GM23248 (cell line): ENCODE measurements at regions not wholly inside any gene's neighbourhood (a gene's known extent, or its start where the extent isn't known, plus 50 kb on each side); places are given as distances from the start of the nearest gene placed in this dataset.

Experiments
- DNase-seq: peaks from one replicate; pipeline ENCODE4 v3.0.0-alpha.2; 2015
- H2AFZ ChIP-seq: fragments of 200-600 bp; sonication (generic); 2 replicates; pipeline ENCODE4 v1.6.1; 2016; ENCODE audit warnings: antibody characterized with exemption
- H3F3A ChIP-seq: fragments of 200-600 bp; sonication (generic); 2 replicates; pipeline ENCODE4 v1.6.1; 2016; ENCODE audit warnings: mild to moderate bottlenecking, antibody characterized with exemption, mixed run types; ENCODE audit not compliant: insufficient read depth
- H3K27ac ChIP-seq: fragments of 200-600 bp; sonication (generic); 2 replicates; pipeline ENCODE4 v1.5.1; 2016; ENCODE audit warnings: mild to moderate bottlenecking
- H3K27me3 ChIP-seq: fragments of 200-600 bp; sonication (generic); replicated peaks from 2 replicates; pipeline ENCODE4 v1.6.1; 2016; ENCODE audit warnings: mild to moderate bottlenecking; ENCODE audit not compliant: insufficient read depth
- H3K36me3 ChIP-seq: fragments of 200-600 bp; sonication (generic); 2 replicates; pipeline ENCODE4 v1.6.1; 2016; ENCODE audit warnings: low read depth, mild to moderate bottlenecking
- H3K4me1 ChIP-seq: fragments of 200-600 bp; sonication (generic); 2 replicates; pipeline ENCODE4 v1.6.1; 2016; ENCODE audit warnings: mild to moderate bottlenecking; ENCODE audit not compliant: insufficient read depth
- H3K4me2 ChIP-seq: fragments of 200-600 bp; sonication (generic); one replicate; pipeline ENCODE4 v1.6.1; 2016; ENCODE audit warnings: mild to moderate bottlenecking; ENCODE audit not compliant: unreplicated experiment
- H3K4me3 ChIP-seq: fragments of 200-600 bp; sonication (generic); 2 replicates; pipeline ENCODE4 v1.5.1; 2016; ENCODE audit warnings: mild to moderate bottlenecking
- H3K79me2 ChIP-seq: fragments of 200-600 bp; sonication (generic); 2 replicates; pipeline ENCODE4 v1.6.1; 2016; ENCODE audit warnings: mild to moderate bottlenecking; ENCODE audit not compliant: insufficient read depth
- H3K9ac ChIP-seq: fragments of 200-600 bp; sonication (generic); 2 replicates; pipeline ENCODE4 v1.6.1; 2016; ENCODE audit warnings: mild to moderate bottlenecking
- H3K9me2 ChIP-seq: fragments of 200-600 bp; sonication (generic); 2 replicates; pipeline ENCODE4 v1.6.1; 2016; ENCODE audit warnings: mixed run types, mild to moderate bottlenecking, moderate library complexity; ENCODE audit not compliant: insufficient read depth
- H3K9me3 ChIP-seq: fragments of 200-600 bp; sonication (generic); one replicate; pipeline ENCODE4 v1.6.1; 2017; ENCODE audit warnings: low read depth
- H4K20me1 ChIP-seq: fragments of 200-600 bp; sonication (generic); 2 replicates; pipeline ENCODE4 v1.6.0; 2016; ENCODE audit not compliant: insufficient read depth
- EZH2 ChIP-seq: fragments of 200-600 bp; sonication (generic); IDR thresholded peaks from 2 replicates; pipeline ENCODE4 v1.6.1; 2018; ENCODE audit warnings: antibody characterized with exemption, mild to moderate bottlenecking; ENCODE audit not compliant: insufficient read depth, poor library complexity, severe bottlenecking
- EZH2phosphoT487 ChIP-seq: fragments of 200-600 bp; sonication (generic); IDR thresholded peaks from 2 replicates; pipeline ENCODE4 v1.6.1; 2018; ENCODE audit warnings: antibody characterized with exemption, moderate library complexity, mild to moderate bottlenecking, low read depth; ENCODE audit not compliant: insufficient read depth
- WGBS, 2 experiments: methylation state at CpG; one replicate each; pipeline ENCODE4 v1.1.6; 2015 to 2017; ENCODE audit warnings: low lambda C conversion rate in 2 of 2, low coverage in 1 of 2; ENCODE audit errors: missing lambda C conversion rate in 2 of 2; 5-methylcytosine and 5-hydroxymethylcytosine counted together
- in situ Hi-C: fragments of 300-500 bp; cut with MboI; formaldehyde crosslinking; loops from 2 replicates; pipeline ENCODE4 v1.15.0; 2020

DNA sequence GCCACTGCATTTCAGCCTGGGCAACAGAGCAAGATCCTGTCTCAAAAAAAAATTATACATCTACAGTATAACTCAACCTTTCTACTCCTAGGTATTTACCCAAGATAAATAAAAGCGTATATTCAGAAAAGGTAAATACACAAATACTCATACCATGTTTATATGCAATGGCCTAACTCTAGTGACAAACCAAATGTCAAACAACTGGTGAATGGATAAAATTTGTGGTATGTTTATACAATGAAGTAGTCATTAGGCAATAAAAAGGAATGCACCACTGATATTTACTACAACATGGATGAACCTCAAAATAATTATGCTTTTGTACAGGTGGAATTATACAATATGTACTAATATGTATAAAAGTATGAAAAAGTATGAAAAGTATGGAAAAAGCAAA is 174.2 kb upstream of the GORAB start:
- Histone ChIP-seq H3K4me3 (no peak overlapping the region), H3K4me1 (no peaks in the 10 kb centered on the region), H3K36me3 (no peaks in the 10 kb centered on the region), H3F3A (no peaks in the 10 kb centered on the region), H3K27me3 (no peaks in the 10 kb centered on the region), H3K9me3 (no peaks in the 10 kb centered on the region), H2AFZ (no peak overlapping the region), H4K20me1 (no peaks in the 10 kb centered on the region), H3K79me2 (no peaks in the 10 kb centered on the region), H3K9me2 (no peaks in the 10 kb centered on the region), H3K4me2 (no peak overlapping the region), H3K27ac (no peak overlapping the region), H3K9ac (no peak overlapping the region)
- WGBS, 2 experiments = 88 to 96% methylated on average over 1 of the region's 1 CpG
- TF ChIP-seq EZH2phosphoT487 (no peak), EZH2 (no peak)
- no peak for DNase-seq
- in situ Hi-C loops = no loop called here

DNA sequence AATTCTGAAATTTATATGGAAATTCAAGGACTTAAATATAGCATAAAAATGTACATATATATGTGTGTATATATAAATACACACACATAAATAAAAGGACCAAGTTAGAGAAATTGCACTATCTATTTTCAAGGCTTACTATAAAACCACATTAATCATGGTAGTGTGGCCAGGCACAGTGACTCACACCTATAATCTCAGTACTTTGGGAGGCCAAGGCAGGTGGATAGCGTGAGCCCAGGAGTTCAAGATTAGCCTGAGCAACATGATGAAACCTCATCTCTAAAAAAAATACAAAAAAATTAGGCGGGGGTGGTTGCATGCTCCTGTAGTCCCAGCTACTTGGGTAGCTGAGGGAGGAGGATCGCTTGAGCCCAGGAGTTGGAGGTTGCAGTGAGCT is 171.4 kb upstream of the GORAB start:
- H4K20me1 ChIP-seq = no peaks in the 10 kb centered on the region
- in situ Hi-C loops = no loop called here
- no peaks in the 10 kb centered on the region for H3K36me3 ChIP-seq
- no peaks in the 10 kb centered on the region for H3K79me2 ChIP-seq
- H3K9ac ChIP-seq = no peak overlapping the region
- no peaks in the 10 kb centered on the region for H3K9me2 ChIP-seq
- no peak overlapping the region for H3K4me3 ChIP-seq
- DNase-seq = no peak
- H3K9me3 ChIP-seq = no peaks in the 10 kb centered on the region
- H3K4me1 ChIP-seq = no peaks in the 10 kb centered on the region
- no peak overlapping the region for H3K27ac ChIP-seq
- 82 to 85% methylated on average over 3 of the region's 3 CpGs for WGBS, 2 experiments
- no peaks in the 10 kb centered on the region for H3F3A ChIP-seq
- no peak overlapping the region for H3K4me2 ChIP-seq
- no peak overlapping the region for H2AFZ ChIP-seq
- no peak for TF ChIP-seq EZH2phosphoT487
- no peak for TF ChIP-seq EZH2
- no peaks in the 10 kb centered on the region for H3K27me3 ChIP-seq

DNA sequence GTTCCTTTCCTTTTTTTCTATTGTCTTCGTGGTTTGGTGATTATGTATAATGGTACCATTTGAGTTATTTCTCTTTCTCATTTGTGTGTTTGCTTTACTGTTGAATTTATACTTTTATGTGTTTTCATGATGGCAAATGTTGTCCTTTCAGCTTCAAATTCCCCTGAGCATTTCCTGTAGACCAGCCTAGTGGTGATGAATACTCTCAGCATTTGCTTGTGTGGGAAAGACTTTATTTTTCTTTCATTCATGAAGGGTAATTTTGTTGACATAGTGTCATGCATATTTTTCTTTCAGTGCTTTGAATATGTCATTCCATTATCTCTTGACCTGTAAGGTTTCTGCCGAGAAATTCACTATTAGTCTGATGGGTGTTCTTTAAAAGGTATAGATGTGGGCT is 166.6 kb upstream of the GORAB start:
- 84 to 85% methylated on average over 2 of the region's 2 CpGs for WGBS, 2 experiments
- Histone ChIP-seq H3K9me3 (no peaks in the 10 kb centered on the region), H3K36me3 (no peaks in the 10 kb centered on the region), H3K9me2 (no peaks in the 10 kb centered on the region), H4K20me1 (no peaks in the 10 kb centered on the region), H3K9ac (no peak overlapping the region), H3K79me2 (no peaks in the 10 kb centered on the region), H3F3A (no peaks in the 10 kb centered on the region), H3K27ac (no peak overlapping the region), H3K4me2 (no peak overlapping the region), H3K27me3 (no peaks in the 10 kb centered on the region), H3K4me3 (no peak overlapping the region), H3K4me1 (no peaks in the 10 kb centered on the region), H2AFZ (no peak overlapping the region)
- in situ Hi-C loops = no loop called here
- no peak for DNase-seq
- TF ChIP-seq EZH2phosphoT487 (no peak), EZH2 (no peak)

DNA sequence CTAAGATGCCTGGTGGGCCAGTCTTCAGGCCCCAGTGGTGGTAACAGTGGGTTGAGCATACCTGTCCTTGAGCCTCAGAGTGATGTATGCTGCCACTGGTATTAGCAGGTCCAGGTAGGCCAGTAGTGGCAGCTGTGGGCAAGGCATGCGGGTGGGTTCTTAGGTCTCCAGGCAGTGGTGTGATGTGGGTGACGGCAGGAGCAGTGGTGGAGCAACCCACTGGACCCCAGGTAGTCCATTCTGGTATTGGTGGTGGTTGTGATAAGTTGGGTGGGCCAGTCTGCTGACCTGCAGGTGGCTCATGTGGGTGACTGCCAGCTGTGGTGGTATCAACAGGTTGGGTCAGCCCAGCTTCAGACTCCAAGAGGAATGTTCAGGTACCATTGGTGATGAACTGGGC is 165.0 kb upstream of the GORAB start:
- 76 to 77% methylated on average over 2 of the region's 2 CpGs for WGBS, 2 experiments
- no peak overlapping the region for H3K4me3 ChIP-seq
- no peak for DNase-seq
- no peaks in the 10 kb centered on the region for H3K9me3 ChIP-seq
- H4K20me1 ChIP-seq = no peaks in the 10 kb centered on the region
- H3K27me3 ChIP-seq = no peaks in the 10 kb centered on the region
- H3K36me3 ChIP-seq = no peaks in the 10 kb centered on the region
- no peaks in the 10 kb centered on the region for H3K4me1 ChIP-seq
- H3K79me2 ChIP-seq = no peaks in the 10 kb centered on the region
- in situ Hi-C loops = no loop called here
- no peaks in the 10 kb centered on the region for H3K9me2 ChIP-seq
- no peaks in the 10 kb centered on the region for H3F3A ChIP-seq
- no peak overlapping the region for H2AFZ ChIP-seq
- no peak overlapping the region for H3K9ac ChIP-seq
- TF ChIP-seq EZH2phosphoT487 (no peak), EZH2 (no peak)
- no peak overlapping the region for H3K4me2 ChIP-seq
- H3K27ac ChIP-seq = no peak overlapping the region

DNA sequence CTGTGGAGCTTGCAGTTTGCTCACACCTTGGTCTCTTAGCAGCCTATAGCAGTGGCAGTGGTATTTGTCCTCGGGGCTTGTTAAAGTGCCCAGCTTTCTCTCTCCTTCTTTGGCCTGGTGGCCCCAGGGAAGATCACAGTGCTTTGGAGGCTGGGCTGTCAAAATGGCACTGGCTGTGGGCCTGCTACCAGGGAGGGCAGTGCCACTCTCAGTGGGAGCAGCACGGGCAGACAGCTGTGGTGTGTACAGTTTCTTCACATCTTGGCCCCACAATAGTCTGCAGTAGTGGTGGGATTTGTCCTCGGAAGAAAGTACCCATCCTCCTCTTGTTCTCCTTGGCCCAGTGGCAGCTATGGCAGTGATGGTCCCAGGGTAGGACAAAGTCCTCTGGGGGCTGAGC is 164.4 kb upstream of the GORAB start:
- Histone ChIP-seq H3K4me3 (no peak overlapping the region), H2AFZ (no peak overlapping the region), H3K36me3 (no peaks in the 10 kb centered on the region), H3K4me2 (no peak overlapping the region), H3K79me2 (no peaks in the 10 kb centered on the region), H3K27ac (no peak overlapping the region), H3K9ac (no peak overlapping the region), H3K4me1 (no peaks in the 10 kb centered on the region), H3K27me3 (no peaks in the 10 kb centered on the region), H3K9me3 (no peaks in the 10 kb centered on the region), H4K20me1 (no peaks in the 10 kb centered on the region), H3K9me2 (no peaks in the 10 kb centered on the region), H3F3A (no peaks in the 10 kb centered on the region)
- in situ Hi-C loops = no loop called here
- WGBS, 2 experiments = 90 to 92% methylated on average over 3 of the region's 3 CpGs
- DNase-seq = no peak
- TF ChIP-seq EZH2 (no peak), EZH2phosphoT487 (no peak)
